Cardiac fibroblast (primary cell): ENCODE measurements at regions not wholly inside any gene's neighbourhood (a gene's known extent, or its start where the extent isn't known, plus 50 kb on each side); places are given as distances from the start of the nearest gene placed in this dataset.

Experiments used
- DNase-seq, 2 donors: peaks; one replicate each; pipeline versions ENCODE4 v3.0.0 to v3.0.0-alpha.2; 2010; ENCODE audit warnings: low read depth in 2 of 2
- H3K4me3 ChIP-seq, 2 donors: replicated peaks in 1 of 2; 1 replicate in 1 of 2; 2 replicates in 1 of 2; pipeline ENCODE4 v1.5.1; 2011; ENCODE audit warnings: low read depth in 2 of 2, low read length in 2 of 2, mild to moderate bottlenecking in 2 of 2, moderate library complexity in 1 of 2
- CTCF ChIP-seq: IDR thresholded peaks from one replicate; pipeline ENCODE4 v1.5.1; 2011; ENCODE audit warnings: low read depth, mild to moderate bottlenecking, low read length, inconsistent platforms

- TF ChIP-seq CTCF, result no peak
- no peak overlapping the region for H3K4me3 ChIP-seq
- DNase-seq, result no peak
Observed at GRCh38 chr12:4011597-4011996, 138.4 kb upstream of the PARP11 start.

GRCh38 chr12:4009979-4010704 lies 136.9 kb upstream of the PARP11 start:
- DNase-seq, result no peak
- no peak for TF ChIP-seq CTCF
- H3K4me3 ChIP-seq, result no peak overlapping the region

DNA sequence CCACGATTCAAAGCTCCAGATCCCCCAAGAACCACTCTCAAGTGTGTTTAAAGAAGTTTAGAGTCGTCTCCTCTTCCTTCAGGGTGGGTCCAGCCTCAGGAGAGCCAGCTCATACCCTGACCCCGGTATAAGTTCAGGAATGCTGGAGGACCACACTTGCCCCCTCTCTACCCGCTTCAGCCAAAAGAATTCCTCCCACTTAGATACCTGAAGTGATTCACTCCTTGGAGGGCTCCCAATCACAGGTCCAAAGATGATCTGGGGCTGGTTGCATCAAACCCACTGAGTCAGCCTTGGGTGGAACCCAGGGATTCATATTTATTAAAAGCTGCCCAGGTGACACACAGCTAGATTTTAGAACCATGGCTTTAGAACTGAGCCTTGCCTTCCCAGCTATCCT lies 133.5 kb upstream of the PARP11 start:
- DNase-seq, result no peak
- no peak overlapping the region for H3K4me3 ChIP-seq
- TF ChIP-seq CTCF, result no peak

DNA sequence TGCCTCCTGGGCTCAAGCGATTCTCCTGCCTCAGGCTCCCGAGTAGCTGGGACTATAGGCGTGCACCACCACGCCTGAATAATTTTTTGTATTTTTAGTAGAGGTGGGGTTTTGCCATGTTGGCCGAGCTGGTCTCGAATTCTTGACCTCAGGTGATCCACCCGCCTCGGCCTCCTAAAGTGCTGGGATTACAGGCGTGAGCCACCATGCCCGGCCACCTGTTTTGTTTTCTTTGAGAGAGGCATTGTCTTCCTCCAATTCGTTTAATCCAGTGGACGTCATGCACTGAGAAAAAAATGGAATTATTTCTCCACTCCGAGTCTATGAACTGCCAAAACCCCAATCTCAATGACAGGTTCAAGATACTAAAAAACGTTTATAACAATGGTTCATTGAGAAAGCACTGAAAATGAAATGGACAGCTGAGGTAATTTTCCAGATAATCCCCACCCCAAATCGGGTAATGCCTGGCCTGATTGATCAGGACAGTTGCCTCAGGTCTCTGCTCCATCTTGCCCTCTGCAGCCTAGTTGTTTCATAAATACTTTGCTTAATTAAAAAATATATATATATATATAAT lies 132.7 kb upstream of the PARP11 start:
- no peak overlapping the region for H3K4me3 ChIP-seq
- TF ChIP-seq CTCF, result no peak
- DNase-seq, result no peak

DNA sequence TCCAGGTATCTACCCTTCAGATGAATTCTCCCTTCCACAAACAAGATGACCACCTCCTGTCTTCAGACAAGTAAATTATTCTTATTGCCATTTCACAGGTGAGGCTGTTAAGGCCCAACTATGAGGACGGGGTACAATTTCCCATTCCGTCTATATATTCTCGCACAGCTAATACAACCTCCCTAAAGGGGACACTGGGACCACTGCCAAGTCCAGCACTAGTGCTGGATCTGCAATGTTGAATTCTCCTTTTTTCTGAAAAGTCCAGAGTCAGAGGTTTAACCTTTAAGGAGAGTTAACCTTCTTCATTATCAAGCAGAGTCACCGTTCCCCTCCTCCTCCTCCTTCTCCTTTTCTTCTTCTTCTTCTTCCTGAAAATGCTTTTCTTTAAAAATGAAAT lies 130.4 kb upstream of the PARP11 start:
- H3K4me3 ChIP-seq, result no peak overlapping the region
- DNase-seq, result no peak
- TF ChIP-seq CTCF, result no peak

- DNase-seq, result no peak
- no peak overlapping the region for H3K4me3 ChIP-seq
- TF ChIP-seq CTCF, result no peak
Observed at GRCh38 chr12:4002601-4003000, 129.4 kb upstream of the PARP11 start.
